ENCODE measurements at regions not wholly inside any gene's neighbourhood (a gene's known extent, or its start where the extent isn't known, plus 50 kb on each side); places are given as distances from the start of the nearest gene placed in this dataset.

DNA sequence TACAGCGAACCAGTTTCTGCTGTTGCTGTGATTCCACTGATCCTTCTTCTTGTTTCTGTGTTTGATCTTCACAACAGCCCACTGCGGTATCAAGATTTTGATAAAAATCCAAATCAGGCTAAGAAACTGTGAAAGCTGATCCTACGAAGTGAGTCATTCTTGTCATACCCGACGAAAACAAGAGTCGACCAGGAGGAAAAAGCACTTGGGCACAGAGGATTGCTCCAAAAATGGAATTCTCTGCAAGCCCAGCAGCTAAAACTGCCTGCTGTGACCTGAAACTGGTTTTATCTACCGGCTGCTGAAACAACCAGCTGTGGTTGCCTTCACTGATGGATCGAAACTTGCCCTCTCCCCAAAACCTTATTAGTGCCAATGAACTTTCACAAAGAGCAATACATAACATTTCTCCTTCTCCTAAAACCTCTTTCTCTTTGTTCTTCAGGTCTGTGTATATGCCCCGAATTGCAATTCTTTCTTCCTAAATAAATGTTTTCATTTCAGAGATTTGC is 607.0 kb upstream of the PRKX start:
- Histone ChIP-seq H3K4me3 (ENCODE audit: low read length, poor library complexity, severe bottlenecking) (no peak overlapping the region), H3K9ac (ENCODE audit: low read depth, low read length, poor library complexity, severe bottlenecking) (no peak overlapping the region), H3K27me3 (ENCODE audit: insufficient read depth, low read length, poor library complexity, severe bottlenecking) (no peaks in the 10 kb centered on the region), H4K20me1 (ENCODE audit: insufficient read depth, low read length, poor library complexity, severe bottlenecking) (no peaks in the 10 kb centered on the region), H3K4me2 (ENCODE audit: low read depth, low read length, poor library complexity, severe bottlenecking) (no peak overlapping the region), H3K36me3 (ENCODE audit: insufficient read depth, low read length) (no peaks in the 10 kb centered on the region), H3K4me1 (ENCODE audit: insufficient read depth, low read length, poor library complexity, severe bottlenecking) (no peaks in the 10 kb centered on the region), H3F3A (ENCODE audit: low read depth) (no peaks in the 10 kb centered on the region), H2AFZ (ENCODE audit: low read length) (no peak overlapping the region), H3K9me3 (ENCODE audit: insufficient read depth, low read depth, low read length) (no peaks in the 10 kb centered on the region), H3K9me2 (replicated peaks; ENCODE audit: low read depth, low read length) (no peaks in the 10 kb centered on the region), H3K79me2 (ENCODE audit: insufficient read depth, low read length) (no peaks in the 10 kb centered on the region)
- TF ChIP-seq, protein P1, sequence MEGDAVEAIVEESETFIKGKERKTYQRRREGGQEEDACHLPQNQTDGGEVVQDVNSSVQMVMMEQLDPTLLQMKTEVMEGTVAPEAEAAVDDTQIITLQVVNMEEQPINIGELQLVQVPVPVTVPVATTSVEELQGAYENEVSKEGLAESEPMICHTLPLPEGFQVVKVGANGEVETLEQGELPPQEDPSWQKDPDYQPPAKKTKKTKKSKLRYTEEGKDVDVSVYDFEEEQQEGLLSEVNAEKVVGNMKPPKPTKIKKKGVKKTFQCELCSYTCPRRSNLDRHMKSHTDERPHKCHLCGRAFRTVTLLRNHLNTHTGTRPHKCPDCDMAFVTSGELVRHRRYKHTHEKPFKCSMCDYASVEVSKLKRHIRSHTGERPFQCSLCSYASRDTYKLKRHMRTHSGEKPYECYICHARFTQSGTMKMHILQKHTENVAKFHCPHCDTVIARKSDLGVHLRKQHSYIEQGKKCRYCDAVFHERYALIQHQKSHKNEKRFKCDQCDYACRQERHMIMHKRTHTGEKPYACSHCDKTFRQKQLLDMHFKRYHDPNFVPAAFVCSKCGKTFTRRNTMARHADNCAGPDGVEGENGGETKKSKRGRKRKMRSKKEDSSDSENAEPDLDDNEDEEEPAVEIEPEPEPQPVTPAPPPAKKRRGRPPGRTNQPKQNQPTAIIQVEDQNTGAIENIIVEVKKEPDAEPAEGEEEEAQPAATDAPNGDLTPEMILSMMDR (conservative IDR thresholded peaks at IDR 0.05; ENCODE audit: low read length): no peak

GRCh38 chrX:4315891-4316290 is 602.4 kb upstream of the PRKX start:
- Histone ChIP-seq H3K9me2 (replicated peaks; ENCODE audit: low read depth, low read length) (no peaks in the 10 kb centered on the region), H3K9me3 (ENCODE audit: insufficient read depth, low read depth, low read length) (no peaks in the 10 kb centered on the region), H3K27me3 (ENCODE audit: insufficient read depth, low read length, poor library complexity, severe bottlenecking) (no peaks in the 10 kb centered on the region), H3F3A (ENCODE audit: low read depth) (no peaks in the 10 kb centered on the region), H3K9ac (ENCODE audit: low read depth, low read length, poor library complexity, severe bottlenecking) (no peak overlapping the region), H3K4me1 (ENCODE audit: insufficient read depth, low read length, poor library complexity, severe bottlenecking) (no peaks in the 10 kb centered on the region), H3K79me2 (ENCODE audit: insufficient read depth, low read length) (no peaks in the 10 kb centered on the region), H3K4me3 (ENCODE audit: low read length, poor library complexity, severe bottlenecking) (no peak overlapping the region), H4K20me1 (ENCODE audit: insufficient read depth, low read length, poor library complexity, severe bottlenecking) (no peaks in the 10 kb centered on the region), H3K36me3 (ENCODE audit: insufficient read depth, low read length) (no peaks in the 10 kb centered on the region), H2AFZ (ENCODE audit: low read length) (no peak overlapping the region), H3K4me2 (ENCODE audit: low read depth, low read length, poor library complexity, severe bottlenecking) (no peak overlapping the region)
- TF ChIP-seq, protein P1 (conservative IDR thresholded peaks at IDR 0.05; ENCODE audit: low read length): no peak
- TF ChIP-seq EZH2phosphoT487 (IDR thresholded peaks at IDR 0.05; ENCODE audit: borderline replicate concordance): no peak

- Histone ChIP-seq H2AFZ (ENCODE audit: low read length) (no peak overlapping the region), H3K4me2 (ENCODE audit: low read depth, low read length, poor library complexity, severe bottlenecking) (no peak overlapping the region), H3K27me3 (ENCODE audit: insufficient read depth, low read length, poor library complexity, severe bottlenecking) (no peaks in the 10 kb centered on the region), H3K36me3 (ENCODE audit: insufficient read depth, low read length) (no peaks in the 10 kb centered on the region), H3K9me3 (ENCODE audit: insufficient read depth, low read depth, low read length) (no peaks in the 10 kb centered on the region), H3K4me3 (ENCODE audit: low read length, poor library complexity, severe bottlenecking) (no peak overlapping the region), H3K9ac (ENCODE audit: low read depth, low read length, poor library complexity, severe bottlenecking) (no peak overlapping the region), H3K9me2 (replicated peaks; ENCODE audit: low read depth, low read length) (no peaks in the 10 kb centered on the region), H4K20me1 (ENCODE audit: insufficient read depth, low read length, poor library complexity, severe bottlenecking) (no peaks in the 10 kb centered on the region), H3K4me1 (ENCODE audit: insufficient read depth, low read length, poor library complexity, severe bottlenecking) (no peaks in the 10 kb centered on the region), H3F3A (ENCODE audit: low read depth) (no peaks in the 10 kb centered on the region), H3K79me2 (ENCODE audit: insufficient read depth, low read length) (no peaks in the 10 kb centered on the region)
- TF ChIP-seq, protein P1 (conservative IDR thresholded peaks at IDR 0.05; ENCODE audit: low read length): no peak
- no peak for TF ChIP-seq EZH2phosphoT487 (IDR thresholded peaks at IDR 0.05; ENCODE audit: borderline replicate concordance)
Measured at GRCh38 chrX:4314586-4314985, 601.1 kb upstream of the PRKX start.

All from Loucy (cell line).